ENCODE measurements at regions not wholly inside any gene's neighbourhood (a gene's known extent, or its start where the extent isn't known, plus 50 kb on each side); places are given as distances from the start of the nearest gene placed in this dataset.

DNA sequence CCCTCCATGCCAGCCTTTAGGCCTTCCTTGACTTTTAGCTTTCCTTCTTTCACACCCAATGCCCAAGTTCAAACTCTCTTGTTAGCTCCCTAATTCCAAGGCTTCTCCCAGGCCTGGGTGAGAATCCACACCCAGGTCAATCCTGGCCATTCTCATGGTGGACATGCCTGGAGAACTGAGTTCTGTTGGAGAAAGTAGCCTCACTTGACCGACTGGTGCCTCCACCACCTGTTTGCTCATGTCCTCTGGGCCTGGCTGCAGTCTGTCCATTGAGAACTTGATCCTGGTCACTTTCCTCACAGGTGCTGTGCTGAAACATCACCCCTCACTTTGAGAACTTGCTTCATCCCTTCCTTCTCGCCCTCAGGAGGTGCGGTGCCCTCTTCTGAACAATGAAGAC is 189.1 kb upstream of the TWIST2 start:
- TF ChIP-seq, protein P1, sequence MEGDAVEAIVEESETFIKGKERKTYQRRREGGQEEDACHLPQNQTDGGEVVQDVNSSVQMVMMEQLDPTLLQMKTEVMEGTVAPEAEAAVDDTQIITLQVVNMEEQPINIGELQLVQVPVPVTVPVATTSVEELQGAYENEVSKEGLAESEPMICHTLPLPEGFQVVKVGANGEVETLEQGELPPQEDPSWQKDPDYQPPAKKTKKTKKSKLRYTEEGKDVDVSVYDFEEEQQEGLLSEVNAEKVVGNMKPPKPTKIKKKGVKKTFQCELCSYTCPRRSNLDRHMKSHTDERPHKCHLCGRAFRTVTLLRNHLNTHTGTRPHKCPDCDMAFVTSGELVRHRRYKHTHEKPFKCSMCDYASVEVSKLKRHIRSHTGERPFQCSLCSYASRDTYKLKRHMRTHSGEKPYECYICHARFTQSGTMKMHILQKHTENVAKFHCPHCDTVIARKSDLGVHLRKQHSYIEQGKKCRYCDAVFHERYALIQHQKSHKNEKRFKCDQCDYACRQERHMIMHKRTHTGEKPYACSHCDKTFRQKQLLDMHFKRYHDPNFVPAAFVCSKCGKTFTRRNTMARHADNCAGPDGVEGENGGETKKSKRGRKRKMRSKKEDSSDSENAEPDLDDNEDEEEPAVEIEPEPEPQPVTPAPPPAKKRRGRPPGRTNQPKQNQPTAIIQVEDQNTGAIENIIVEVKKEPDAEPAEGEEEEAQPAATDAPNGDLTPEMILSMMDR (conservative IDR thresholded peaks at IDR 0.05) = no peak
- no peak overlapping the region for H3K27ac ChIP-seq

DNA sequence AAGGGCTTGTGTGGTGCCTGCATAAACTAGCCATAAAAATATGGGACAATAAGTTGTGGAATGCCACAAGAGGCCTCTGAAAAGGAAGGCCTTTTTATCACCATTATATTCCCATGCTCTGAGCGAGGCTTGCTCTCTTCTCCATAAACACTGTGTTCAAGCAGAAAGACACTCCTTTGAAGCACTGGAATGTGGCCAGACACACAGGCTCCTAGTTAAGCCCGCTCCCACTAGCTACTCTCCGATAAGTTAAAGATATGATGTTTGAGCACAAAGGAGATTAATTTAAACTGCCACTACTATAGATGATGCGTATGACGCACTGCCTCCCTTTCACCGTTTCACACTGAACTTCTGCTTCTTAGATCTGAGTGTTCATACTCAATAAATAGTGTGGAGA is 188.7 kb upstream of the TWIST2 start:
- TF ChIP-seq, protein P1 (conservative IDR thresholded peaks at IDR 0.05) = no peak
- H3K27ac ChIP-seq = no peak overlapping the region

DNA sequence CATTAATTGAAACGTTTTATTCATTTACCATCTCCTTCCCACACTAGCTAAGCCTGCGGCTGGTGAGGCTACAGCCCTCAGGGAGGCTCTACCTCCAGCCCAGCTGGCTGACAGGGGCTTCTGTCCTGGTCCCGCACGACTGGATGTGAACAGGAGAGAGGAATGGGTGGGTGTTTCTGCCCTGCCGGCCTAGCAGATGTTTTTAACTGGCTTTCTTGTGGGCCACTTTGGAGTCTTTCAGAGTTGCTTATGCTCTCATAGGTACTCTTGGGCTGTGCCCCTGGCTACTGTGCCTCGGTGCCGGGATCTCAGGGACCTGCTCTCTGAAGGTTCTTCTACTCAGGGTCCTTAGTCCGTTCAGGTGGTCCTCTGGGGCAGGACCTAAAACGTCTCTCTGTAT is 184.3 kb upstream of the TWIST2 start:
- TF ChIP-seq, protein P1 (conservative IDR thresholded peaks at IDR 0.05) = no peak
- no peak overlapping the region for H3K27ac ChIP-seq

DNA sequence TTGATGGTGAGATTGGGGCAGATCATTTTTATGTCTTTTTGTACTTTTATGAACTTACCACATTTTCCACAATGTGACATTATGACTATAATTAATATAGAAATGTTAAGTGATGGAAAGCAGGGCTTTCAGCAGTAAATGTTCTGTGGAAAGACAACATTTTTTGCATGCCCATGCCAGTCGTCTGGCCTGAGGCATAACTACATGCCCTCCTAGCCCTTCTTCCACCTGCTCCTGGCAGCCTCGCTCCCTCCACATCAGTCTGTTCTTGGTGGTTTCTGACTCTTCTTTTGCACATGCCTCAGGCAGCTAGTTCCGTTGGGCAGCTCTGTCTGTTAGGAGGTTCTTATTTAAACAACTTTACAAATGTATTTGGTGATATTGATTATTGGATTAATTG is 182.0 kb upstream of the TWIST2 start:
- no peak overlapping the region for H3K27ac ChIP-seq
- TF ChIP-seq, protein P1 (conservative IDR thresholded peaks at IDR 0.05) = no peak

DNA sequence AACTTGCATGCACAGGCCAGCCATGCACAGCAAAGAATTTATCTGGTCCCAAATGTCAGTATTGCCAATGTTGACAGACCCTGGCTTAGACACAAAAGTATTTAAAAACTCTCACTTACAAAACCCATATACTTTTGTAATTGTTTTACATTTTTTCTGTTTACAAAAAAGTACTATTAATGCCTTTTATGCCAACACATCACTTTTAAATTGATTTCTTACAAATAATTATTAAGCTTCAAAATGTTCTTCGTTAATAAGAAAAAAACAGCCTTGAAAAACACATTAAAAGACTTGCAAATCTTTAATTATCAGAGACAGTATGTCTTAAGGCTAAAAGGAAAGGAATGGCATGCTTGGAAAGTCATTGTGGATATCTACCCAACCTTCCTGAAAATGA is 181.3 kb upstream of the TWIST2 start:
- TF ChIP-seq, protein P1 (conservative IDR thresholded peaks at IDR 0.05) = no peak
- no peak overlapping the region for H3K27ac ChIP-seq

DNA sequence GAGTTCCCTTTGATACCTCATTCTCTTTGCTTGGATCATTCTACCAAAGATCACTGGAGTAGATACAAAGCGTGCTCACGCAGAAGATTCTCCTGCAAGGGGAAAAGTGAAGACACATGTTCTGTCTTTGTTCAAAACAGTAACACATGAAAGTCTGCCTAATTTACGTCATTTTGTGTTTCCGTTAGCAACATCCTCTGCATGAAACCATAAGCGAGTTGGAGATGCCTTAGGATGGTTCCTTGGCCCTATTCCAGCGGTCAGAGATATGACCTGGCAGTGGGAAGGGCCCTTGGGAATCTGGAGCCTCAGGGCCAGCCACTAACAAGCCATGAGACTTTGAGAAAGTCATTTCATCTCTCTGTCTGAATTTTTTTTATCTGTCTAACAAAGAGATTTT is 180.9 kb upstream of the TWIST2 start:
- TF ChIP-seq, protein P1 (conservative IDR thresholded peaks at IDR 0.05) = no peak
- no peak overlapping the region for H3K27ac ChIP-seq

DNA sequence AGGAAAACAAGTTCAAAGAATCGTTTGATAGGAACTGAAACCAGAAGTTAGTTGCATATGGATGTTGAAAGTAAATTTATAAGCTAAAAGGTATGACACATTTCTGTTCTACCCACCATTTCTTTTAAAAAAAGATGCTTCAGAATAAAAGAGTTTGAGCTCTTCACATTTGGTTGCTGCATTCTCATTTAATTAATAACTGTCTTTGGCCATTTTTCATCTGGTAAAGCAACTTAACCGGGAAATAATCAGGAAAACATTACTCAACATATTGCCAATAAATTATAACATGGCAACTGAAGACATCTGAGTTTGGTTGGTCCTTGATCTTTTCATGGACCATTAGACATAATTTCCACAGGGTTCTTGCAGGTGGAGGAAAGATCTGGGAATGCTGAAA is 180.2 kb upstream of the TWIST2 start:
- TF ChIP-seq, protein P1 (conservative IDR thresholded peaks at IDR 0.05) = no peak
- no peak overlapping the region for H3K27ac ChIP-seq

DNA sequence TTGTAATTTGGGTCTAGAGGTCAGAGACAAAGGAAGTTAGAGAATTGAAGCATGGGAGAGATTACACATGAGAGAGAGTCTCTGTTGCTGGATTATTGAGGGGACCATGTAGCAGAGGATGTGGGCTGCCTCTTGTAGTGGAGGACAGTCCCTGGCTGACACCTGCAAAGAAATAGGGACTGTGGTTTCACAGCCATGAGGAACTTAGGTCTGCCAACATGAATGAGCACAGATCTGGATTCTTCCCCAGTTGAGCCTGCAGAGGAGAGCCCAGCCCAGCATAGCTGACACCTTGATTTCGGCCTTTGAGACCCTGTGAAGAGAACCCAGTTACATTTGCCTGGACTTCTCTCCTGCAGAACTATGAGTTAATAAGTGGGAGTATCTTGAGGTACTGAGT is 179.5 kb upstream of the TWIST2 start:
- H3K27ac ChIP-seq = no peak overlapping the region
- TF ChIP-seq, protein P1 (conservative IDR thresholded peaks at IDR 0.05) = no peak
